ENCODE measurements at regions not wholly inside any gene's neighbourhood (a gene's known extent, or its start where the extent isn't known, plus 50 kb on each side); places are given as distances from the start of the nearest gene placed in this dataset.
A peak's percentile ranks its signal among the peaks of the same experiment; 100 is the strongest.

- H3K4me3 ChIP-seq (ENCODE audit: low read depth, low read length), result no peak overlapping the region
- in situ Hi-C loops (cut with HindIII; ENCODE audit: low sequenced_read_pairs), result no loop called here
- TF ChIP-seq CTCF (IDR thresholded peaks at IDR 0.05; ENCODE audit: low read depth, low read length), result no peak
- no peak for DNase-seq (ENCODE audit: low read depth, low spot score)
These were observed 231.3 kb upstream of the PWP1 start for GRCh38 chr12:107454109-107454830.

- H3K4me3 ChIP-seq (ENCODE audit: low read depth, low read length), result no peak overlapping the region
- in situ Hi-C loops (cut with HindIII; ENCODE audit: low sequenced_read_pairs), result no loop called here
- DNase-seq (ENCODE audit: low read depth, low spot score), result no peak
- TF ChIP-seq CTCF (IDR thresholded peaks at IDR 0.05; ENCODE audit: low read depth, low read length), result no peak
These were observed 228.2 kb upstream of the PWP1 start for GRCh38 chr12:107457362-107457935.

GRCh38 chr12:107458163-107458562 is 227.4 kb upstream of the PWP1 start:
- in situ Hi-C loops (cut with HindIII; ENCODE audit: low sequenced_read_pairs), result no loop called here
- TF ChIP-seq CTCF (IDR thresholded peaks at IDR 0.05; ENCODE audit: low read depth, low read length), result no peak
- DNase-seq (ENCODE audit: low read depth, low spot score), result no peak
- no peak overlapping the region for H3K4me3 ChIP-seq (ENCODE audit: low read depth, low read length)

DNA sequence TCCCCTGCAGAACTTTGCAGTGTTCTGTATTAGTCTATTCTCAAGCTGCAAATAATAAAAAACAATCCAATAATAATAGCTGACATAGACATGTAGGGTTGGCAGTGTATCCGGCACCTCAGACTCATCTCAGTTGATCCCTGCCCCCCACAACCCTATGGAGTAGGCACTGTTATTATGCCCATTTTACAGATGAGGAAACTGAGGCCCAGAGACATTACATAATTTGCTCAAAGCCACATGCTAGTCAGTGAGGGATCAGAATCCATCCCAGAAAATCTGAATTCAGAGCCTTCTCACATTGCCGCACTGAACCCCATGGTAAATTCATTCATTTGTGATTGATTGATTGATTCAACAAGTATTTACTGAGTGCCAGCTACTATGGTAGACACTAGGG is 226.6 kb upstream of the PWP1 start:
- TF ChIP-seq CTCF (IDR thresholded peaks at IDR 0.05; ENCODE audit: low read depth, low read length), result no peak
- no peak overlapping the region for H3K4me3 ChIP-seq (ENCODE audit: low read depth, low read length)
- DNase-seq (ENCODE audit: low read depth, low spot score), result no peak
- in situ Hi-C loops (cut with HindIII; ENCODE audit: low sequenced_read_pairs), result no loop called here

DNA sequence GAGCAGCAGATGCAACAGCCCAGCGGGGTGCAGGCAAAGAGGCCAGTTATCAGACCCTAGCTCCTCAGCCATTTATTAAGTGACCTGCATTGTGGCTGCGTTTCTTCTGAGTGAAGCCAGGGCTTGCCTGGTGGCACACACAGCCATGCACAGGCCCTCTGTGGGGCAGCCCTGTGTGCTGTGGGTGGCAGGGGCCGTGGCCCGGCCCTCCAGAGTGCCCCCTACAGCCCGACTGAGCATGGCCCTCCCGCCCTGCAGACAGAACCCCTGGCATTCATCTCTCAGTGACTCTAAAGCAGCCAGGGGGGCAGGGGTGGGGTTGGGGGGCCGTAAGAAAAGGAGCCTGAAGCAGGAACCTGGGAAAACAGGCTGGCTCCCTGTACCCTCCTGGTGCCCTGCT is 226.0 kb upstream of the PWP1 start:
- H3K4me3 ChIP-seq (ENCODE audit: low read depth, low read length), result no peak overlapping the region
- DNase-seq (ENCODE audit: low read depth, low spot score), result no peak
- TF ChIP-seq CTCF (IDR thresholded peaks at IDR 0.05; ENCODE audit: low read depth, low read length), result no peak
- in situ Hi-C loops (cut with HindIII; ENCODE audit: low sequenced_read_pairs), result no loop called here

DNA sequence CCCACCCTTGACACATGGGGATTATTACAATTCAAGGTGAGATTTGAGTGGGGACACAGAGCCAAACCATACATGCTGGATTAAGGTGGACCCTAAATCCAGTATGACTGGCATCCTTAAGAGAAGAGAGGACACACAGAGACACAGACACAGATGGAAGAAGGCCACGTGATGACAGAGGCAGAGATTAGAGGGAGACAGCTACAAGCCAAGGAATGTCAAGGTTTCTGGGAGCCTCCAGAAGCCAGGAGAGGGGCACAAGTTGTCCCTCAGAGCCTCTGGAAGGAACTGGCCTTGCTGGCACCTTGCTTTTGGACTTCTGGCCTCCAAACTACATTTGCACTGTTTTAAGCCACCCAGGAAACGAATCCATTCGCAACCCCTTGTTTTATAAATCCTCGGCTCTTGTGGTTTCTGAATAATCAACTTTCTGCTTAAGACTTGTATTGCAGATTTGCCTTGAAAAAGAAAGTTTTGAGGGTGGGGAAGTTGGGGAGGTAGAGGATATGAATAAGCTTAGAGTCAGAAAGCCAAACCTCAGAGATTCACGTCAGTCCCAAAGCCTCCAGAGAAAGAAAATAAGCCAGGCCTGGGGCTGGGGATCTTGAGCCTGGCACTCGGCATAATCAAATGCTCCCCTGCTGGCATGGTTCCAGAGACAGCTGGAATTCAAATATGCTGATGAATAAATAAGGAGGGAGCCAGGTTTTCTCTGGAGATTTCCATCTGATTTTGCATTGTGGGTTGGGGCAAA is 224.2 kb upstream of the PWP1 start:
- H3K4me3 ChIP-seq (ENCODE audit: low read depth, low read length), result no peak overlapping the region
- TF ChIP-seq CTCF (IDR thresholded peaks at IDR 0.05; ENCODE audit: low read depth, low read length), result no peak
- DNase-seq (ENCODE audit: low read depth, low spot score), result peak; percentile 93
- in situ Hi-C loops (cut with HindIII; ENCODE audit: low sequenced_read_pairs), result no loop called here

Measured in astrocyte of the spinal cord (primary cell).